Adrenal gland (tissue), 9 donors: ENCODE measurements at regions not wholly inside any gene's neighbourhood (a gene's known extent, or its start where the extent isn't known, plus 50 kb on each side); places are given as distances from the start of the nearest gene placed in this dataset.

Source experiments
- DNase-seq, 7 donors: peaks; one replicate each; pipeline ENCODE4 v3.0.0-alpha.2; 2019 to 2020
- H3K27ac ChIP-seq, 5 donors: fragments of 200-600 bp; sonication (generic) in 4 of 5; 1 replicate in 3 of 5; 2 replicates in 2 of 5; pipeline versions ENCODE4 v1.5.1 to v1.8.0; 2016 to 2020; ENCODE audit warnings: mild to moderate bottlenecking in 1 of 5
- H3K27me3 ChIP-seq: fragments of 200-600 bp; 2 replicates; pipeline ENCODE4 v1.8.0; 2021
- H3K36me3 ChIP-seq, 2 donors: fragments of 200-600 bp; replicated peaks in 1 of 2; 1 replicate in 1 of 2; 2 replicates in 1 of 2; pipeline versions ENCODE4 v1.5.1 to v1.8.0; 2018 to 2022
- H3K4me1 ChIP-seq, 2 donors: fragments of 200-600 bp; replicated peaks in 1 of 2; 1 replicate in 1 of 2; 2 replicates in 1 of 2; pipeline versions ENCODE4 v1.5.1 to v1.8.0; 2018 to 2021
- H3K4me3 ChIP-seq, 4 donors: fragments of 200-600 bp; sonication (generic) in 3 of 4; one replicate each; pipeline ENCODE4 v1.5.1; 2016 to 2018
- H3K9me3 ChIP-seq, 3 donors: fragments of 200-600 bp; sonication (generic) in 1 of 3; replicated peaks in 1 of 3; 1 replicate in 2 of 3; 2 replicates in 1 of 3; pipeline versions ENCODE4 v1.5.1 to v1.8.0; 2016 to 2021
- POLR2A ChIP-seq, 2 donors: fragments of 450-650 bp; IDR thresholded peaks; one replicate each; pipeline ENCODE4 v1.6.1; 2017; ENCODE audit warnings: antibody characterized with exemption in 2 of 2, mild to moderate bottlenecking in 2 of 2, moderate library complexity in 1 of 2
- WGBS, 4 donors: extraction: QIAGEN DNeasy Blood & Tissue Kit in 2 of 4; methylation state at CpG; one replicate each; pipeline versions ENCODE4 v1.1.5 to v1.1.7; 2013 to 2017; 5-methylcytosine and 5-hydroxymethylcytosine counted together
- intact Hi-C, 2 donors: fragments of 100-400 bp; cut with DNase I; formaldehyde crosslinking; loops; one replicate each; pipeline versions ENCODE4 v1.14.1 to v1.15.0; 2022 to 2023
- TF ChIP-seq, protein P1 (sequence below), 6 experiments: fragments of 450-650 bp in 4 of 6; fragments of 200-600 bp in 2 of 6; sonication (generic) in 1 of 6; IDR thresholded peaks; 1 replicate in 5 of 6; 2 replicates in 1 of 6; pipeline versions ENCODE4 v1.5.1 to v1.8.0; 2016 to 2021; ENCODE audit warnings: antibody characterized with exemption in 6 of 6, mild to moderate bottlenecking in 2 of 6, moderate library complexity in 1 of 6
- donor health status: healthy with polysubstance abuse.
- donor health status: Bipolar disorder and iron deficiency.
- donor health status: DM: yes; HTN: yes; CAD: no.
- donor health status: DM: no; HTN: no; CAD: no.
- donor health status: DM: no; HTN: no; CAD: no.

DNA sequence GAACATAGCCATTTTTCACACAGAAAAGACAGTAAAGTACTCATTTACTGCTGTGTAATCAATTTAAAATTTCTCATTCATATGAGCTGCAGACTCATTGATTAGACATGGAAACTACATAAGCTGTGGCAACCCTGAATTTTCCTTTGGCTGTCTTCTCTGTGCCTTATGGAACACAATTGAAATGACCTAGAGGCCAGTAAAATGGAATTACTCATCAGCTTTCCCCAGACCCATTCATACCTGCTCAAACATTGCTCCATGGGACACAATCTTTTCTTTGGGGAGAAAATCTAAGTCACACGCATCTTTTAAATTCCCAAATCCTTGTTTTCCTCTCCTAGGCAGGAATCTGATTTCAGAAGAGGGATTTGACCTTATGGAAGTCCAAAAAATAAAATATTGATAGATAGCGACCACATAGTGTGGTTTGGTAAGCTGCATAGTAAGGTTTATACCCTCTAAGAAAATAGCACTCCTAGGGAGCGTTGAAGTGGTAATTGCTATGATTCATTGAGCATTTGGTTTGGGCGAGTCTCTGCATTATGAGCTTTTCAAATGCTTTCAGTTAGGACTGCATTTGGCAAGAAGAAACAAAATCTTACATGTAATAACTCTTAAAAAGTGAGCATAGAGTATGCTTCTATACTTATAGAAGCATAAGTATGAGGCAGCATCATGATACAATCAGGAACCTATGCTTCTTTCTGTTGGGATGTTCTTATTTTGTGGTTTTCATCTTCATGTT is 243.4 kb upstream of the GADL1 start:
- intact Hi-C loops, result loop anchor here in 1 of 2 donors (10.0 kb wide), 1 partner anchor 373 kb away; no protein-coding TSS in a partner anchor
- H3K4me3 ChIP-seq, result no peak overlapping the region
- H3K4me1 ChIP-seq, result no peaks in the 10 kb centered on the region
- no peaks in the 10 kb centered on the region for H3K27me3 ChIP-seq
- 92 to 96% (median 96%) methylated on average over 4 of the region's 4 CpGs for WGBS, 4 donors
- TF ChIP-seq, protein P1, sequence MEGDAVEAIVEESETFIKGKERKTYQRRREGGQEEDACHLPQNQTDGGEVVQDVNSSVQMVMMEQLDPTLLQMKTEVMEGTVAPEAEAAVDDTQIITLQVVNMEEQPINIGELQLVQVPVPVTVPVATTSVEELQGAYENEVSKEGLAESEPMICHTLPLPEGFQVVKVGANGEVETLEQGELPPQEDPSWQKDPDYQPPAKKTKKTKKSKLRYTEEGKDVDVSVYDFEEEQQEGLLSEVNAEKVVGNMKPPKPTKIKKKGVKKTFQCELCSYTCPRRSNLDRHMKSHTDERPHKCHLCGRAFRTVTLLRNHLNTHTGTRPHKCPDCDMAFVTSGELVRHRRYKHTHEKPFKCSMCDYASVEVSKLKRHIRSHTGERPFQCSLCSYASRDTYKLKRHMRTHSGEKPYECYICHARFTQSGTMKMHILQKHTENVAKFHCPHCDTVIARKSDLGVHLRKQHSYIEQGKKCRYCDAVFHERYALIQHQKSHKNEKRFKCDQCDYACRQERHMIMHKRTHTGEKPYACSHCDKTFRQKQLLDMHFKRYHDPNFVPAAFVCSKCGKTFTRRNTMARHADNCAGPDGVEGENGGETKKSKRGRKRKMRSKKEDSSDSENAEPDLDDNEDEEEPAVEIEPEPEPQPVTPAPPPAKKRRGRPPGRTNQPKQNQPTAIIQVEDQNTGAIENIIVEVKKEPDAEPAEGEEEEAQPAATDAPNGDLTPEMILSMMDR (IDR thresholded peaks at IDR 0.05), result no peak
- no peak for TF ChIP-seq POLR2A (IDR thresholded peaks at IDR 0.05)
- no peak overlapping the region for H3K27ac ChIP-seq
- no peaks in the 10 kb centered on the region for H3K36me3 ChIP-seq
- no peaks in the 10 kb centered on the region for H3K9me3 ChIP-seq
- no peak for DNase-seq

DNA sequence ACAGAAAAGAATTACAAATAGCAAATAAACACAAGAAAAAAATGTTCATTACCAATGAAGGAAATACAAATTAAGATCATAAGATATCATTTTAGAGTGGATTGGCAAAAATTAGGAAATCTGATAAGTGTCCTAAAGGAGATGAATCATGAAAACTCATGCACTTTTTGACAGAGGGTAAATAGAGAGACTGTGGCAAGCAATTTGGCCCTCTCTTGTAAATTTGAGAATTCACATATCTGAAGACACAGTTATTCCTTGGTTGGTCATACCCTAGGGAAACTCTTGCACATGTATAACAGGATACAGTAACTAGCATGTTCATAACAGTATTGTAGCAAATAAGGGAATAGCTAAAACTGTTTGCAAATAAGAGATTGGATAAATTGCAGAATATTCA is 246.0 kb upstream of the GADL1 start:
- DNase-seq, result no peak
- H3K36me3 ChIP-seq, result no peaks in the 10 kb centered on the region
- H3K9me3 ChIP-seq, result no peaks in the 10 kb centered on the region
- intact Hi-C loops, result no loop called here
- H3K27ac ChIP-seq, result no peak overlapping the region
- no peaks in the 10 kb centered on the region for H3K4me1 ChIP-seq
- no peaks in the 10 kb centered on the region for H3K27me3 ChIP-seq
- TF ChIP-seq, protein P1 (IDR thresholded peaks at IDR 0.05), result no peak
- no peak for TF ChIP-seq POLR2A (IDR thresholded peaks at IDR 0.05)
- no peak overlapping the region for H3K4me3 ChIP-seq

DNA sequence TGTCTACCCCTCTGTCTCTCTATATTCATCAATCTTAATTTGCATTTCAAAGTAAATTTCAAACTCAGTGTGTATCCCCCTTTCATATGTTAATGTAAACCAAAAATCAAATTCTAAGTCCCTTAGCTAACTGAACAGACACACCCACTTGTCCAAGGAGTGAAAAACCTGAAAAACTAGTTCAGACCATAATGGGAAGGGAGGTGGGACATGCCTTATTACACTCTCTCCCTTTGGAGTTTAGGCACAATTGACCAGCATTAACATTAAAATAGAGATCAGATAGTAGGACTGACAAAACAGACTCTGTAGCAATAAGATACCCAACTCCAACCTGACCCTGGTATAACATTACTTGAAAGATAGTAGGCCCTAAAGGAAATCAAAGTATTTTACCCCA is 247.7 kb upstream of the GADL1 start:
- TF ChIP-seq POLR2A (IDR thresholded peaks at IDR 0.05), result no peak
- TF ChIP-seq, protein P1 (IDR thresholded peaks at IDR 0.05), result no peak
- Histone ChIP-seq H3K36me3 (no peaks in the 10 kb centered on the region), H3K27ac (no peak overlapping the region), H3K4me1 (no peaks in the 10 kb centered on the region), H3K27me3 (no peaks in the 10 kb centered on the region), H3K9me3 (no peaks in the 10 kb centered on the region), H3K4me3 (no peak overlapping the region)
- intact Hi-C loops, result no loop called here
- DNase-seq, result no peak

DNA sequence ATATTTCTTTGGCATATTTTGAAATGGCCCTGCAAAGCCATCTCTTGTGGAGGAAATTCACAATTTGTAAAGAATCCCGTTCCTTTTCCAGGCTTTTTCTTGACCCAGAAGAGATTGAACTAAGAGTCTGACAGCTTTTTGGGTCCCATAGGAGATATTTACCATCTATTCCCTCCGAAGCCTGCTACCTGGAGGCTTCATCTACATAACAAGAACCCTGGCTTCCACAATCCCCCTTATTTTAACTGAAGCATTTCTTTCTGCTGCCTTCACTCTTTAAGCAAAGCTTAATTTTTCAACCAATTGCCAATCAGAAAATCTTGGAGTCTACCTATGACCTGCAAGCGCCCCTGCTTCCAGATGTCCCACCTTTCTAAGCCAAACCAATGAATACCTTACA is 248.1 kb upstream of the GADL1 start:
- DNase-seq, result no peak
- no peak for TF ChIP-seq POLR2A (IDR thresholded peaks at IDR 0.05)
- intact Hi-C loops, result no loop called here
- no peaks in the 10 kb centered on the region for H3K36me3 ChIP-seq
- no peaks in the 10 kb centered on the region for H3K9me3 ChIP-seq
- H3K4me3 ChIP-seq, result no peak overlapping the region
- no peaks in the 10 kb centered on the region for H3K27me3 ChIP-seq
- H3K4me1 ChIP-seq, result no peaks in the 10 kb centered on the region
- 75 to 94% (median 86%) methylated on average over 3 of the region's 3 CpGs for WGBS, 4 donors
- no peak overlapping the region for H3K27ac ChIP-seq

DNA sequence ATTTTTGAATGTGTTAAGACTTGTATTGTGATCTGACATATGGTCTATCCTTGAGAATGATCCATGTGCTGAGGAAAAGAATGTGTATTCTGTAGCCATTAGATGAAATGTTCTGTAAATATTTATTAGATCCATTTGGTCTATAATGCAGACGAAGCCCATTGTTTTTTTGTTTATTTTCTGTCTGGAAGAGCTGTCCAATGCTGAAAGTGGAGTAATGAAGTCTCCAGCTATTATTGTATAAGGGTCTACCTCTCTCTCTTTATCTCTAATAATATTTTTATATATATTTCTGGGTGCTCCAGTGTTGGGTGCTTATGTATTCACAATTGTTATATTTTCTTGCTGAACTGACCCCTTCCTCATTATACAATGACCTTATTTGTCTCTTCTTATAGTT is 250.6 kb upstream of the GADL1 start:
- H3K27me3 ChIP-seq, result no peaks in the 10 kb centered on the region
- H3K27ac ChIP-seq, result no peak overlapping the region
- DNase-seq, result no peak
- no peak overlapping the region for H3K4me3 ChIP-seq
- WGBS, 4 donors, result 71 to 90% (median 76%) methylated on average over 1 of the region's 1 CpG
- no peaks in the 10 kb centered on the region for H3K4me1 ChIP-seq
- intact Hi-C loops, result no loop called here
- no peaks in the 10 kb centered on the region for H3K9me3 ChIP-seq
- TF ChIP-seq, protein P1 (IDR thresholded peaks at IDR 0.05), result no peak
- TF ChIP-seq POLR2A (IDR thresholded peaks at IDR 0.05), result no peak
- H3K36me3 ChIP-seq, result no peaks in the 10 kb centered on the region
